ENCODE measurements at regions not wholly inside any gene's neighbourhood (a gene's known extent, or its start where the extent isn't known, plus 50 kb on each side); places are given as distances from the start of the nearest gene placed in this dataset.

GRCh38 chr1:29998686-29999085, 724.7 kb downstream of the MATN1 start:
- CTCF ChIA-PET = no interaction called here
- 15% methylated on average over 4 of the region's 4 CpGs for WGBS (ENCODE audit: insufficient coverage, insufficient replicate concordance, low lambda C conversion rate, missing lambda C conversion rate)
- Histone ChIP-seq H3K4me2 (ENCODE audit: control insufficient read depth, insufficient read depth) (no peak overlapping the region), H3K27me3 (replicated peaks in 1 of 2; ENCODE audit: control insufficient read depth in 2 of 2, insufficient read depth in 2 of 2, low read length in 1 of 2) (no peaks in the 10 kb centered on the region; a peak in 1 of 4 replicates), H3K36me3 (ENCODE audit: control insufficient read depth in 2 of 2, insufficient read depth in 2 of 2, low read length in 1 of 2) (no peaks in the 10 kb centered on the region), H3K79me2 (ENCODE audit: control insufficient read depth, insufficient read depth, low read length) (no peaks in the 10 kb centered on the region), H4K20me1 (ENCODE audit: control insufficient read depth, insufficient read depth) (no peaks in the 10 kb centered on the region), H3K4me1 (ENCODE audit: control insufficient read depth, insufficient read depth, low read length) (no peaks in the 10 kb centered on the region), H3K4me3 (no peak overlapping the region), H2AFZ (ENCODE audit: control insufficient read depth, low read depth, low read length) (no peak overlapping the region), H3K9me3 (replicated peaks; ENCODE audit: control insufficient read depth, insufficient read depth, low read length) (no peaks in the 10 kb centered on the region; the same call in 2 of the 3 replicates), H3K27ac (ENCODE audit: control insufficient read depth, insufficient read depth) (no peak overlapping the region), H3K9ac (ENCODE audit: control insufficient read depth, insufficient read depth, low read length) (no peak overlapping the region)
- no peak for DNase-seq (ENCODE audit: low read depth, low spot score)
- intact Hi-C loops (cut with micrococcal nuclease; ENCODE audit: unreplicated experiment) (no loop called here), in situ Hi-C loops (cut with MboI) (no loop called here)
- SMC1A ChIA-PET (ENCODE audit: uncharacterized antibody, unreplicated experiment) = no interaction called here
- no peak for ATAC-seq
- FAIRE-seq = no peak
- BruUV-seq (replicated peaks) = no TSS peak
- POLR2A ChIA-PET = no interaction called here
- RAD21 ChIA-PET (ENCODE audit: unreplicated experiment) = no interaction called here
- TF ChIP-seq PKNOX1 (IDR thresholded peaks at IDR 0.05) = no peak
- no peak for TF ChIP-seq MLLT1 (IDR thresholded peaks at IDR 0.05)
- TF ChIP-seq MYB (IDR thresholded peaks at IDR 0.05; ENCODE audit: borderline replicate concordance, low read depth, low read length) = no peak
- TF ChIP-seq MTA3 (IDR thresholded peaks at IDR 0.05; ENCODE audit: borderline replicate concordance, low read length) = no peak
- no peak for TF ChIP-seq PBX3 (IDR thresholded peaks at IDR 0.05; ENCODE audit: insufficient replicate concordance, low read depth, low read length)
- TF ChIP-seq ATF7 (IDR thresholded peaks at IDR 0.05; ENCODE audit: low read depth) = no peak
- TF ChIP-seq IKZF1 (conservative IDR thresholded peaks at IDR 0.05) = no peak
- TF ChIP-seq CEBPZ (IDR thresholded peaks at IDR 0.05; ENCODE audit: low read depth, low read length) = no peak
- no peak for TF ChIP-seq ZNF687 (IDR thresholded peaks at IDR 0.05)
- no peak for TF ChIP-seq FOS (IDR thresholded peaks at IDR 0.05; ENCODE audit: borderline replicate concordance, extremely low read depth, insufficient read length)
- TF ChIP-seq SP1 (IDR thresholded peaks at IDR 0.05; ENCODE audit: low read depth, low read length) = no peak
- TF ChIP-seq RAD51 (IDR thresholded peaks at IDR 0.05) = no peak
- TF ChIP-seq YBX1 (IDR thresholded peaks at IDR 0.05) = no peak
